NOMO-1 treated with dmso at 0.1 percent for 144 hours (cell line): ENCODE measurements at regions not wholly inside any gene's neighbourhood (a gene's known extent, or its start where the extent isn't known, plus 50 kb on each side); places are given as distances from the start of the nearest gene placed in this dataset.

ENCODE experiments used
- DNase-seq: peaks from one replicate; lab custom pipeline; 2025; ENCODE audit not compliant: unreplicated experiment; lab: John Stamatoyannopoulos, UW

- no peak for DNase-seq
These were observed 1054.8 kb downstream of the MAT2B start for GRCh38 chr5:164560216-164560615.

GRCh38 chr5:164561933-164562872, 1056.8 kb downstream of the MAT2B start:
- DNase-seq, result no peak

- DNase-seq, result no peak
These were observed 1058.0 kb downstream of the MAT2B start for GRCh38 chr5:164563370-164563769.

- no peak for DNase-seq
These were observed 1068.0 kb downstream of the MAT2B start for GRCh38 chr5:164573397-164573796.

DNA sequence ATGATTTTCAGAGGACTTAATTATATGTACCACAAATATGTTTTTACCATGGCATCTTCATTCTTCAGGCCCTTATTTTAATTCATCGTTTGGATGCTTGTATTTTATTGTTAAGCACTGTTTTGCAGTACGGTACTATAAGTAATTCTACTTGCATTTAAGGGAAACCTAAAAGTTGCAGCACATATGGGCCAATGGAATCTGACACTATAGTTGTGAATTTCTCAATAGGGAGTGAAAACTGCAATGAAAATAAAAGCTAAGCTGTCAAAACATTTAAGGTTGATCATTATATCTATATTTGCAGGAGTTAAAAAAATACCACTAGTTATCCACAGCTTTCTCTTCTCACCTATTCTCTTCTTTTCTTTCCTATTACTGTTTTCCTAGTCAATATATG, 1071.8 kb downstream of the MAT2B start:
- no peak for DNase-seq

- no peak for DNase-seq
These were observed 1072.3 kb downstream of the MAT2B start for GRCh38 chr5:164577742-164578141.

DNA sequence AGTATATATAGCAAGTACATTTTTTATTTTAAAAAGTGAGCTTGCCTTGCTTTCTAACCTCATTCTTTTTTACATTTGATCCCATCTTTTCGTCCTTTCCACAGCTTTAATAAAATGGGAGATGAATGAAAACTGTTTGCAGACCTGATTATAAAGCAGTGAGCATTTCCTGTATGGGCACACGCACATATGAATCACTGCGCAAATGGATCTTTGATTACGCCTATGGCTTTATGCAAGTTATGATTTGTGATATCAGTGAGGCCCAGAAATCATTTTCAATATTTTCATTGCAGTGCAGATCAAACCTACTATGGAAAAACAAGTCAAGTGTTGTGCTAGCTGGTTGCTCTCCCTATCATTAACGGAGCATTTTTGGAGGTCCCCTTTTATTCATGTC, 1073.0 kb downstream of the MAT2B start:
- DNase-seq, result no peak

DNA sequence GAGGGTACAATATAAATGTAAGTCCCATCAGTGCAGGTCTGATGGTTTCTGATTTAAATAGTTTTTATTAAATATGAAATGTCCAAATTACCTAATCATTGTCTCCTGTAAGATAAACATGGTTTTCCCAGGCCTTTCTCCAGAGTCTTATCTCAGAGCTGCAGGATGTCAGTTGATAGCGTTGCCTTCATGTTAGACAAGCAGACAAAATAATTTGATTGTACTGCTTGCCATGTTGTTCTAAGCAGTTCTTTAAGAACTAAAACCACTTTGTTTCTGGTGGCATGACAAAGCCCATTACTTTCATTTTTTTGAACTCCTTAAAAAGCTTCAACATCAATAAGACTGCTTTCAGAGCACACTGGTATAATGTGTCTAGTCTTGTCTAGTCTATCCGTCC, 1073.5 kb downstream of the MAT2B start:
- DNase-seq, result no peak

GRCh38 chr5:164580155-164580554, 1074.7 kb downstream of the MAT2B start:
- DNase-seq, result no peak

DNA sequence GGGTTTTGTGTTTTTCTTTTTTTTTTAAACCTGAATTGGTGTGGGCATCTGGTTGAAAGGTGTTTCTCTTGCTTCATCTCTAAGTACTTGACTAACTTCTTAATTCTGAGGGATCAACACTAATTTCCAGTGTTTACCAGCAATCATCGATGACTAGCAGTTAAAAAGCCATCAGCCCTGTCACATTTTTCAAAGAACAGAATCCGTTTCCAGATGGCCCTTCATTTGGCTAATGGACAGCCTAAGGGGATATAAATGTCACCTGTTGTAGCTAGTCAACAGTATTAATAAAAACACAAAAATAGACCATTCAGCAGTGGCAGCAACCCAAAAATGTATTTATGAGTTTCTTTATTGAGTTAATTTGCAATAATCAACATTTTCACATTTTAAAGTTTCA, 1076.5 kb downstream of the MAT2B start:
- no peak for DNase-seq

DNA sequence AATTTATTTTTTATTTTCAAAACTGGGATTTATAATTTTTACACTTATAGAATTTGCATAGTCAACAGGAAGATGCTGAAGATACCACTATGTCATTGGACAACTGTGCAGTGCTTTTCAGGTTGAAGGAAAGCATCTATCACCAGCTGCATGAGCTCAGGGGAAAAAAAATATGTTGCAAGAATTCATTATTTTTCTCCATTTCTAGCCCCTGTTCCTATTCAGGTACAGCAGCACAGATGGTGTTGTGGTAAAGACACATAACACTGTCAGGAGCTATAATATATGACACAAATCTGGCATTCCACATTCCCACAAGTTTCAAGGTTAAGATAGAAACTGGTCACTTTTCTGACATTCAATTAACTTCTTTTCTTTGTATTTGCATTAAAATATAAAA, 1088.6 kb downstream of the MAT2B start:
- DNase-seq, result no peak

DNA sequence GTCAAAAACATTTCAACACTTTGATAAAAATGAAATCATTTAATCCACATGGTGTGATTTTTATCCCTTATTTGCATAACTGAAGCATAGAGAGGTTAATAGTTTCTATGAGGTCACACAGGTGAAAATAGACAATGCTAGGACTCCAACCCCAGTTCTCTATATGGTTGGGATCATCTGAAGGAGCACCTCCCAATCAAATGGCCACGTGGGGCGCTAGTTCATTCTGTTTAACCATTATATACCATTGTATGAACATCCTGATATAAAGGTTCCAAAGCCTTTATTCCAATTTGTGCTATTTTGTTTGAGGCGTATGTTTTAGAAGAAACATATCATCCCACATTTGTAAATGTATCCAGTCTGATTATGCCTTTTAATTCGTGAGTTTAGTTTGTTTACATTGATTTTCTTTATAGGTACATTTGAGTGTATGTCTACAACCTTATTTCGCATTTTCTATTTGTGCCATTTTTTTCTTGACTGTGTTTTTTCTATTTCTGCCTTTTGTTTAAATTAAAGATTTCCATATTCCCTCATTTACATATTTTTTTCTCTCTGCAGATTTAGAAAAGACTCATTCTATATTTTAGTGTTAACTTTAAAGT, 1092.0 kb downstream of the MAT2B start:
- no peak for DNase-seq

- no peak for DNase-seq
These were observed 1094.9 kb downstream of the MAT2B start for GRCh38 chr5:164600274-164600673.

GRCh38 chr5:164600929-164601535, 1095.6 kb downstream of the MAT2B start:
- DNase-seq, result no peak

- DNase-seq, result no peak
These were observed 1103.1 kb downstream of the MAT2B start for GRCh38 chr5:164608507-164608906.

- DNase-seq, result no peak
These were observed 1105.0 kb downstream of the MAT2B start for GRCh38 chr5:164610374-164610773.

DNA sequence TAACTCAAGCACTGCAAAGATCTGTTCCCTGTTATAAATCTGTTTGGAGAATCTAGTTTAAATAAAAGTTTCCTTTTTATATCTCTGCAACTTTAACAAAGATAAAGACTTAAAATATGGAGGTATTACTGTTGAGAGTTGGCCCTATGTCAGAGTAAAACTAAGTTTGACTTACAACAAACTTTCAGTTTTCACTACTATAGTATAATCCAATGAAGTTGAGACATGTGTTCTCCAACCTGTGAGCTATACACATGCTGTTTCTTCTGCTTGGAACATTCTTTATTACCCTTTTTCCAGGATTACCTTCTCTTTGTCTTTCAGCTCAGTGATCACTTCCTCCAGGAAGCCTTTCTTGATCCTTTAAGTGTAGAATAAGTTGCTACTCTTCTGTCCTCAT, 1109.3 kb downstream of the MAT2B start:
- DNase-seq, result no peak

- DNase-seq, result no peak
These were observed 1111.9 kb downstream of the MAT2B start for GRCh38 chr5:164617290-164617689.

DNA sequence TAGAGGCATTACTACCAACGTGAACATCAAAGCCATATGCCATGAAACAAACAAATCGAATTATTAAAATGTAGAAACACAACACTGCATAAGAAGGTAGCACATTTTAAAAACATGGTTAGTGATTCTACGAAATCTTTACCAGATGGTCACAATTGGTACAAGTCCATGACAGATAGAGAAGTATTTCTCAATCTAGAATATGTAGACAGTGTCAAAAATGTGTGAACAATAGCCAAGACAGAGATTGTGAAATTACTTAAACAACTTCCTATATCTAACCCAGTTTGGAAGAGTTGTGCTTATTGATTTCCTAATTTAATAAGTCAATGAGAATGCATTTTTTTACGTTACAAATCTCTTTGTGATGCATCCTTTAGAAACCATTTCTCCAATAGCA, 1121.6 kb downstream of the MAT2B start:
- no peak for DNase-seq

DNA sequence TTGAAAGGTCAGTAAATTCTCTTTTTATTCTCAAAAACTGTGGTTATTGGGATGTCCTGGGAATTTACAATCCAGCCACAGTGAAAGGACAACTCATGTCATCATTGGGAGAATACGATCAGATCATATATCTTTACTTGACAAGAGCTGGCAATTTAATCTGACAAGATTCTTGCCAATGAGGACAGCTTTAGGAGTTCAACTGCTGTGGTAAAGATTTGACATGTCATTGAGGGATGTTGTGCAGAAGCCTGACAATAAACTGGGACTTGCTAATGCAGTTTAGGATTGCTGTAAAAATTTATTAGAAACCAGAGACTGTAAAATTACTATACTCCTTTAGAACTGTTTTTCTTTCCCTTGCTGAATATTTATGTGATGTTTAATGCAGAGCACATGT, 1131.0 kb downstream of the MAT2B start:
- DNase-seq, result no peak

GRCh38 chr5:164637931-164638521, 1132.6 kb downstream of the MAT2B start:
- no peak for DNase-seq

- no peak for DNase-seq
These were observed 1143.8 kb downstream of the MAT2B start for GRCh38 chr5:164649266-164649665.
